Osteoblast (primary cell): ENCODE measurements at regions not wholly inside any gene's neighbourhood (a gene's known extent, or its start where the extent isn't known, plus 50 kb on each side); places are given as distances from the start of the nearest gene placed in this dataset.

Experiments
- DNase-seq: peaks from one replicate; pipeline ENCODE4 v3.0.0; 2011; ENCODE audit warnings: low spot score, mixed read lengths; ENCODE audit not compliant: insufficient read length; ENCODE audit errors: missing footprints
- H2AFZ ChIP-seq: 2 replicates; pipeline ENCODE4 v1.6.0; 2011; ENCODE audit warnings: mild to moderate bottlenecking, low read length
- H3K27ac ChIP-seq: 2 replicates; pipeline ENCODE4 v1.5.1; 2011; ENCODE audit warnings: mild to moderate bottlenecking, low read depth, low read length, moderate library complexity
- H3K27me3 ChIP-seq: 2 replicates; pipeline ENCODE4 v1.6.0; 2012; ENCODE audit warnings: mild to moderate bottlenecking, control low read depth, inconsistent platforms, low read length, moderate library complexity; ENCODE audit not compliant: insufficient read depth
- H3K36me3 ChIP-seq: 2 replicates; pipeline ENCODE4 v1.5.1; 2011; ENCODE audit warnings: mild to moderate bottlenecking, low read length, control low read depth, moderate library complexity; ENCODE audit not compliant: insufficient read depth
- H3K4me1 ChIP-seq: 2 replicates; pipeline ENCODE4 v1.5.1; 2011; ENCODE audit warnings: mild to moderate bottlenecking, low read length, control low read depth, moderate library complexity; ENCODE audit not compliant: insufficient read depth
- H3K4me2 ChIP-seq: 2 replicates; pipeline ENCODE4 v1.6.0; 2011; ENCODE audit warnings: mild to moderate bottlenecking, low read length; ENCODE audit not compliant: insufficient read depth
- H3K4me3 ChIP-seq: fragments of 200-600 bp; sonication (generic); 3 replicates; pipeline ENCODE4 v1.5.1; 2012; ENCODE audit warnings: mild to moderate bottlenecking, low read length, inconsistent platforms; ENCODE audit not compliant: insufficient read depth
- H3K79me2 ChIP-seq: 2 replicates; pipeline ENCODE4 v1.6.0; 2012; ENCODE audit warnings: mild to moderate bottlenecking, low read length, control low read depth, inconsistent platforms; ENCODE audit not compliant: insufficient read depth
- H3K9me3 ChIP-seq: 2 replicates; pipeline ENCODE4 v1.5.1; 2011; ENCODE audit warnings: low read depth, low read length, control low read depth
- H4K20me1 ChIP-seq: 2 replicates; pipeline ENCODE4 v1.6.0; 2012; ENCODE audit warnings: mild to moderate bottlenecking, low read length, control low read depth; ENCODE audit not compliant: insufficient read depth
- TF ChIP-seq, protein P1 (sequence below): IDR thresholded peaks from 2 replicates; pipeline ENCODE4 v1.5.1; 2011; ENCODE audit warnings: mild to moderate bottlenecking, low read depth, low read length, moderate library complexity; ENCODE audit errors: extremely low read depth

DNA sequence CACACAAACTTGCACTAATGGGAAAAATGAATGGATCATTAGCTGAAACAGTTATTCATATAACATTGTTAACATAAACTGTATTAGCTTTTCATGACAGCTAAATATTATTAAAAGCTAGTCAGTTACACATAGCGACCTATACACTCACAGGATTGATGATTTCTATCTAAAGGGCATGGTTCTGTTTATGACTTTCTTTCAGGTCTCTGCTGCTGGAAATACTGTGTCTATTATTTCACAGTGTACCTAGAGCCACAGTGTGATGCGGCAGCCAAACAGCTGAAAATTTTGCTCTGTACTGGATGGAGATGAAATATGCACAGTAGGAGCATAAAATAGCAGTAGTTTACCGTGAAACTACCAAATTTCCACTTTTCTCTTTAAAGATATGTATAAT is 341.1 kb downstream of the FSCB start:
- H3K4me3 ChIP-seq: no peak overlapping the region
- H3K4me2 ChIP-seq: no peak overlapping the region
- no peak for DNase-seq
- TF ChIP-seq, protein P1, sequence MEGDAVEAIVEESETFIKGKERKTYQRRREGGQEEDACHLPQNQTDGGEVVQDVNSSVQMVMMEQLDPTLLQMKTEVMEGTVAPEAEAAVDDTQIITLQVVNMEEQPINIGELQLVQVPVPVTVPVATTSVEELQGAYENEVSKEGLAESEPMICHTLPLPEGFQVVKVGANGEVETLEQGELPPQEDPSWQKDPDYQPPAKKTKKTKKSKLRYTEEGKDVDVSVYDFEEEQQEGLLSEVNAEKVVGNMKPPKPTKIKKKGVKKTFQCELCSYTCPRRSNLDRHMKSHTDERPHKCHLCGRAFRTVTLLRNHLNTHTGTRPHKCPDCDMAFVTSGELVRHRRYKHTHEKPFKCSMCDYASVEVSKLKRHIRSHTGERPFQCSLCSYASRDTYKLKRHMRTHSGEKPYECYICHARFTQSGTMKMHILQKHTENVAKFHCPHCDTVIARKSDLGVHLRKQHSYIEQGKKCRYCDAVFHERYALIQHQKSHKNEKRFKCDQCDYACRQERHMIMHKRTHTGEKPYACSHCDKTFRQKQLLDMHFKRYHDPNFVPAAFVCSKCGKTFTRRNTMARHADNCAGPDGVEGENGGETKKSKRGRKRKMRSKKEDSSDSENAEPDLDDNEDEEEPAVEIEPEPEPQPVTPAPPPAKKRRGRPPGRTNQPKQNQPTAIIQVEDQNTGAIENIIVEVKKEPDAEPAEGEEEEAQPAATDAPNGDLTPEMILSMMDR: no peak
- no peak overlapping the region for H3K27ac ChIP-seq
- no peaks in the 10 kb centered on the region for H3K9me3 ChIP-seq
- no peaks in the 10 kb centered on the region for H3K36me3 ChIP-seq
- no peaks in the 10 kb centered on the region for H4K20me1 ChIP-seq
- H3K4me1 ChIP-seq: no peaks in the 10 kb centered on the region
- no peaks in the 10 kb centered on the region for H3K27me3 ChIP-seq
- H3K79me2 ChIP-seq: no peaks in the 10 kb centered on the region
- H2AFZ ChIP-seq: no peak overlapping the region

DNA sequence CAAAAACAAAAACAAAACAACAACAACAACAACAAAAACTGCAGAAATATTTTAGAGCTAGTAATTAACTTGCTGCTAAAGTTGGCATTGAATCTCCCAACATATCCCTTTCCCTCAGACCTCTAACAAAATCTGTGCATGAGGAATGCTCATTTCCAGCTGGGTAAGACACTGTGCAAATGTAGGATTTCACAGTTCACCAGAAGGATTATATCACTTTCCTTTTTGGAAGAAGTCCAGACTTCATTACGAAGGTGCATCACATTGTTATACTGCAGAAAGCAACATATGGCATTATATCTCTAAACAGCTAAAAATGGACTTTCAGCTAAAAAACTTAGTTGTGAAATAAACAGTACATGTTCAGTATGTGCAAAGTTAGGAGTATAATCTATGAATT is 341.8 kb downstream of the FSCB start:
- Histone ChIP-seq H4K20me1 (no peaks in the 10 kb centered on the region), H3K4me2 (no peak overlapping the region), H3K4me3 (no peak overlapping the region), H2AFZ (no peak overlapping the region), H3K36me3 (no peaks in the 10 kb centered on the region), H3K27ac (no peak overlapping the region), H3K27me3 (no peaks in the 10 kb centered on the region), H3K79me2 (no peaks in the 10 kb centered on the region), H3K4me1 (no peaks in the 10 kb centered on the region), H3K9me3 (no peaks in the 10 kb centered on the region)
- TF ChIP-seq, protein P1: no peak
- no peak for DNase-seq

DNA sequence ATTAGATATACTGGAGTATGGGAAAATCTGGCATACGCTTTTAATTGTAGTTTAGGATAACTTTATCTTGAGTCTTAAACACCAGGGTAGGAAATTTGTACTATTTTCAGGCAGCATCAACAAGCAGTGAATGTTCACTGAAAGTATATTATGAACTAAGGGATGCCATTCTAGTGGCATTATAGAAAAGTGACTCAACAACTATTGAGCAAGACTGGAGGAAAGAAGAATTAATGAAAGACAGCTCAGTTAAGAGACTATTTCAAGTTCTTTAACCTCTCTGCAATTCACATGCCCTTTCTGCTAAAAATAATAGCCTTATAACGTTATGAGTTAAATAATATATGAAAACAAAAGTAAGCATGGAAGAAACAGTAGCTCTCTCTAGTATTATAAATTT is 343.1 kb downstream of the FSCB start:
- TF ChIP-seq, protein P1: no peak
- no peaks in the 10 kb centered on the region for H3K9me3 ChIP-seq
- no peaks in the 10 kb centered on the region for H4K20me1 ChIP-seq
- no peak overlapping the region for H2AFZ ChIP-seq
- no peaks in the 10 kb centered on the region for H3K36me3 ChIP-seq
- H3K4me3 ChIP-seq: no peak overlapping the region
- H3K27me3 ChIP-seq: no peaks in the 10 kb centered on the region
- DNase-seq: no peak
- no peaks in the 10 kb centered on the region for H3K79me2 ChIP-seq
- H3K4me2 ChIP-seq: no peak overlapping the region
- H3K4me1 ChIP-seq: no peaks in the 10 kb centered on the region
- no peak overlapping the region for H3K27ac ChIP-seq

DNA sequence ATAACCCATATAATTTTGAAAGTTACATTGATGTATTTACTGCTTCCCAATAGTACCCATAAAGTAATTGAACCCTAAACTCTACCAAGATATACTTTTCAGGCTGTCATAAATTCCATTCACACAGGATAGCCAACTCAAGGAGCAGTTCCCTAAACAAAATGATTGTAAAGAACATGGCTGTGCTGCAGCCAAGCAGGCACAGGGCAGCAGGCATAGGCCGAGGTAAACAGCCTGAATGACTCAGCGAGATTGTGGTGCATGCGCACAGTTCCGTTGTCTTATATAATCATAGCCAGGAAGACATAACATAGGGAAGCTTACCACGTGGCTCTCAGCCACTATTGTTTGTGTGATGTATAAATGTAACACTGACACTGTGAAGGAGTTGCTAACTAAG is 344.9 kb downstream of the FSCB start:
- no peak for DNase-seq
- Histone ChIP-seq H4K20me1 (no peaks in the 10 kb centered on the region), H3K79me2 (no peaks in the 10 kb centered on the region), H3K27ac (no peak overlapping the region), H3K4me2 (no peak overlapping the region), H2AFZ (no peak overlapping the region), H3K4me1 (no peaks in the 10 kb centered on the region), H3K36me3 (no peaks in the 10 kb centered on the region), H3K4me3 (no peak overlapping the region), H3K9me3 (no peaks in the 10 kb centered on the region), H3K27me3 (no peaks in the 10 kb centered on the region)
- TF ChIP-seq, protein P1: no peak
